ENCODE measurements at regions not wholly inside any gene's neighbourhood (a gene's known extent, or its start where the extent isn't known, plus 50 kb on each side); places are given as distances from the start of the nearest gene placed in this dataset.

- POLR2A ChIA-PET: no interaction called here
- Histone ChIP-seq H4K20me1 (replicated peaks; ENCODE audit: control insufficient read depth, extremely low read depth, insufficient read depth, low read length) (no peaks in the 10 kb centered on the region), H3K27me3 (ENCODE audit: control insufficient read depth in 2 of 2, insufficient read depth in 2 of 2, low read length in 2 of 2) (no peaks in the 10 kb centered on the region), H3K79me2 (ENCODE audit: control insufficient read depth, insufficient read depth, low read length) (no peaks in the 10 kb centered on the region), H3K4me1 (ENCODE audit: control insufficient read depth, extremely low read depth, insufficient read depth, low read length) (no peaks in the 10 kb centered on the region), H3K27ac (ENCODE audit: insufficient read depth, low read depth, low read length) (no peak overlapping the region), H3K4me3 (replicated peaks in 1 of 3; ENCODE audit: insufficient read depth in 1 of 3, low read depth in 1 of 3, low read length in 3 of 3) (no peak overlapping the region), H3K9me3 (replicated peaks; ENCODE audit: control insufficient read depth, insufficient read depth, low read length) (peaks cover 8% of the 10 kb centered on the region), H3K9me1 (replicated peaks; ENCODE audit: control insufficient read depth, extremely low read depth, insufficient read depth, low read length) (no peaks in the 10 kb centered on the region), H3K4me2 (ENCODE audit: insufficient read depth, low read length) (no peak overlapping the region), H3K9ac (replicated peaks; ENCODE audit: extremely low read depth, insufficient read depth, low read length) (no peak overlapping the region), H2AFZ (ENCODE audit: low read depth, low read length) (no peak overlapping the region), H3K36me3 (ENCODE audit: control insufficient read depth in 2 of 2, extremely low read depth in 1 of 2, insufficient read depth in 2 of 2, low read length in 2 of 2) (no peaks in the 10 kb centered on the region)
- no TSS peak for BruUV-seq (replicated peaks)
- dilution Hi-C loops (cut with MboI; ENCODE audit: extremely low pct_ligation_motif_present, low sequenced_read_pairs): no loop called here
- intact Hi-C loops (cut with micrococcal nuclease): no loop called here
- CTCF ChIA-PET: no interaction called here
- no peak for DNase-seq (ENCODE audit: low read depth, low spot score)
- no peak for FAIRE-seq
- no peak for TF ChIP-seq JUN (IDR thresholded peaks at IDR 0.05; ENCODE audit: borderline replicate concordance, insufficient read depth, insufficient read length, low read depth)
- no peak for TF ChIP-seq FOS (IDR thresholded peaks at IDR 0.05; ENCODE audit: borderline replicate concordance, insufficient read depth, low read length)
- TF ChIP-seq POLR2A (IDR thresholded peaks at IDR 0.05; ENCODE audit: low read depth, low read length): no peak
- no peak for TF ChIP-seq EZH2 (IDR thresholded peaks at IDR 0.05; ENCODE audit: borderline replicate concordance, low read depth, low read length, severe bottlenecking)
- no peak for TF ChIP-seq CTCF (IDR thresholded peaks at IDR 0.05; ENCODE audit: extremely low read depth in 1 of 2, insufficient read depth in 1 of 2, low read depth in 1 of 2, low read length in 2 of 2)
- no peak for TF ChIP-seq MYC (IDR thresholded peaks at IDR 0.05; ENCODE audit: low read depth, low read length)
- no peak for TF ChIP-seq POLR2AphosphoS5 (IDR thresholded peaks at IDR 0.05; ENCODE audit: insufficient read depth, low read depth, low read length)
- TF ChIP-seq GATA2 (IDR thresholded peaks at IDR 0.05; ENCODE audit: insufficient read depth, insufficient read length, low read depth, low read length): no peak
- no peak for TF ChIP-seq MAX (IDR thresholded peaks at IDR 0.05; ENCODE audit: insufficient read depth, insufficient read length)
Observed at GRCh38 chr5:166123717-166124116, 2167.7 kb upstream of the WWC1 start.

Measured in endothelial cell of umbilical vein (primary cell).